ENCODE measurements at regions not wholly inside any gene's neighbourhood (a gene's known extent, or its start where the extent isn't known, plus 50 kb on each side); places are given as distances from the start of the nearest gene placed in this dataset.

- DNase-seq: no peak
These were observed 194.9 kb upstream of the UMPS start for GRCh38 chr3:124535306-124535705.

GRCh38 chr3:124540550-124541211 is 189.6 kb upstream of the UMPS start:
- DNase-seq: no peak

- no peak for DNase-seq
These were observed 187.9 kb upstream of the UMPS start for GRCh38 chr3:124542214-124542869.

- DNase-seq: no peak
These were observed 184.4 kb upstream of the UMPS start for GRCh38 chr3:124545891-124546290.

- DNase-seq: no peak
These were observed 178.0 kb upstream of the UMPS start for GRCh38 chr3:124552224-124552623.

GRCh38 chr3:124553178-124553577 is 177.1 kb upstream of the UMPS start:
- DNase-seq: no peak

GRCh38 chr3:124556636-124557035 is 173.6 kb upstream of the UMPS start:
- no peak for DNase-seq

- DNase-seq: no peak
These were observed 172.6 kb upstream of the UMPS start for GRCh38 chr3:124557433-124558232.

GRCh38 chr3:124558991-124559845 is 171.0 kb upstream of the UMPS start:
- DNase-seq: peak; percentile 88 to 90

GRCh38 chr3:124559846-124560574 is 170.2 kb upstream of the UMPS start:
- peak; percentile 70 to 77 for DNase-seq

GRCh38 chr3:124560666-124561215 is 169.5 kb upstream of the UMPS start:
- DNase-seq: no peak

GRCh38 chr3:124562769-124563168 is 167.5 kb upstream of the UMPS start:
- no peak for DNase-seq

GRCh38 chr3:124563376-124563775 is 166.9 kb upstream of the UMPS start:
- no peak for DNase-seq

- DNase-seq: peak; percentile 72 to 81
These were observed 165.2 kb upstream of the UMPS start for GRCh38 chr3:124565013-124565412.

GRCh38 chr3:124565551-124565950 is 164.7 kb upstream of the UMPS start:
- no peak for DNase-seq

GRCh38 chr3:124566701-124567100 is 163.6 kb upstream of the UMPS start:
- DNase-seq: no peak

GRCh38 chr3:124567179-124567578 is 163.1 kb upstream of the UMPS start:
- no peak for DNase-seq

- DNase-seq: no peak
These were observed 160.5 kb upstream of the UMPS start for GRCh38 chr3:124569761-124570160.

- no peak for DNase-seq
These were observed 160.0 kb upstream of the UMPS start for GRCh38 chr3:124570232-124570631.

- no peak for DNase-seq
These were observed 157.3 kb upstream of the UMPS start for GRCh38 chr3:124572851-124573405.

- no peak for DNase-seq
These were observed 156.2 kb upstream of the UMPS start for GRCh38 chr3:124574012-124574411.
